Adrenal gland (tissue), 5 donors: ENCODE measurements at regions not wholly inside any gene's neighbourhood (a gene's known extent, or its start where the extent isn't known, plus 50 kb on each side); places are given as distances from the start of the nearest gene placed in this dataset.

ENCODE experiments used
- CTCF ChIP-seq, 6 experiments: fragments of 450-650 bp in 4 of 6; fragments of 200-600 bp in 2 of 6; sonication (generic) in 1 of 6; IDR thresholded peaks; 1 replicate in 5 of 6; 2 replicates in 1 of 6; pipeline versions ENCODE4 v1.5.1 to v1.8.0; 2016 to 2021; ENCODE audit warnings: antibody characterized with exemption in 6 of 6, mild to moderate bottlenecking in 2 of 6, moderate library complexity in 1 of 6
- POLR2A ChIP-seq, 2 donors: fragments of 450-650 bp; IDR thresholded peaks; one replicate each; pipeline ENCODE4 v1.6.1; 2017; ENCODE audit warnings: antibody characterized with exemption in 2 of 2, mild to moderate bottlenecking in 2 of 2, moderate library complexity in 1 of 2
- donor health status: DM: no; HTN: no; CAD: no.

GRCh38 chr10:114749014-114749413 lies 72.6 kb upstream of the FHIP2A start:
- TF ChIP-seq POLR2A (IDR thresholded peaks at IDR 0.05) (no peak), CTCF (IDR thresholded peaks at IDR 0.05) (no peak)
